Lower leg skin (tissue), 3 donors: ENCODE measurements at regions not wholly inside any gene's neighbourhood (a gene's known extent, or its start where the extent isn't known, plus 50 kb on each side); places are given as distances from the start of the nearest gene placed in this dataset.

Source experiments
- CTCF ChIP-seq, 3 donors: fragments of 450-650 bp; IDR thresholded peaks; one replicate each; pipeline ENCODE4 v1.5.1; 2016; ENCODE audit warnings: antibody characterized with exemption in 3 of 3, mild to moderate bottlenecking in 3 of 3, moderate library complexity in 2 of 3
- POLR2A ChIP-seq, 2 donors: fragments of 450-650 bp; IDR thresholded peaks; one replicate each; pipeline ENCODE4 v1.6.1; 2016 to 2017; ENCODE audit warnings: antibody characterized with exemption in 2 of 2, mild to moderate bottlenecking in 1 of 2, moderate library complexity in 1 of 2

GRCh38 chr1:83512373-83513193 lies 486.3 kb downstream of the TTLL7 start:
- TF ChIP-seq CTCF (IDR thresholded peaks at IDR 0.05) (no peak), POLR2A (IDR thresholded peaks at IDR 0.05) (no peak)
